ENCODE measurements at regions not wholly inside any gene's neighbourhood (a gene's known extent, or its start where the extent isn't known, plus 50 kb on each side); places are given as distances from the start of the nearest gene placed in this dataset.

DNA sequence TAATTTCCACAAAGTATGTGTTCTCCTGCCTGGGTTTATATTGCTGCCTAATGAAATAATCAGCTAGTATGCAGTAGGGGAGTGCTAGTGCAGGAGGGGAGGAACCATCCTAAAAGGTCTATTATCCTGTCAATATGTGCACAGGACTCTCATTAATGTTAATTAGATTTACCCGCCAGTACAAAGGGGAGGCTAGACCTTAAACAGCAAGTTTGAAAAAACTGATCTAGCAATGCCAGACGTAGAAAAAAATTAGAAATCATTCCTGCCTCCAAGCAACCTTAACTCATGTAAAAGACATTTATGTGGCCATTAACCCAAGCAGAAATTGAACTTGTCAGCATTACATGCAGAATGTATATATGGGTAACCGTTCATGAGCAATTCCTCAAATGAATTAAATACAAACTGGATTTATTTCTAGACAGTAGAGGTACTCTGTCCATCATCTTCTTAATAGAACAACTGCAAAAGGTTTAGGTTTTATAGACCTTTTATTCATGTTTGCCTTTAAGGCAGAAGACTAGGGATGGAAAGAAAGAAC is 294.3 kb upstream of the TENM3 start:
- TF ChIP-seq, protein P1, sequence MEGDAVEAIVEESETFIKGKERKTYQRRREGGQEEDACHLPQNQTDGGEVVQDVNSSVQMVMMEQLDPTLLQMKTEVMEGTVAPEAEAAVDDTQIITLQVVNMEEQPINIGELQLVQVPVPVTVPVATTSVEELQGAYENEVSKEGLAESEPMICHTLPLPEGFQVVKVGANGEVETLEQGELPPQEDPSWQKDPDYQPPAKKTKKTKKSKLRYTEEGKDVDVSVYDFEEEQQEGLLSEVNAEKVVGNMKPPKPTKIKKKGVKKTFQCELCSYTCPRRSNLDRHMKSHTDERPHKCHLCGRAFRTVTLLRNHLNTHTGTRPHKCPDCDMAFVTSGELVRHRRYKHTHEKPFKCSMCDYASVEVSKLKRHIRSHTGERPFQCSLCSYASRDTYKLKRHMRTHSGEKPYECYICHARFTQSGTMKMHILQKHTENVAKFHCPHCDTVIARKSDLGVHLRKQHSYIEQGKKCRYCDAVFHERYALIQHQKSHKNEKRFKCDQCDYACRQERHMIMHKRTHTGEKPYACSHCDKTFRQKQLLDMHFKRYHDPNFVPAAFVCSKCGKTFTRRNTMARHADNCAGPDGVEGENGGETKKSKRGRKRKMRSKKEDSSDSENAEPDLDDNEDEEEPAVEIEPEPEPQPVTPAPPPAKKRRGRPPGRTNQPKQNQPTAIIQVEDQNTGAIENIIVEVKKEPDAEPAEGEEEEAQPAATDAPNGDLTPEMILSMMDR (IDR thresholded peaks at IDR 0.05 in 4 of 5, conservative IDR thresholded peaks at IDR 0.05 in 1 of 5): no peak
- no peak for TF ChIP-seq POLR2A (IDR thresholded peaks at IDR 0.05)

All from gastrocnemius medialis (tissue), 4 donors.